RPMI8226 (cell line): ENCODE measurements at regions not wholly inside any gene's neighbourhood (a gene's known extent, or its start where the extent isn't known, plus 50 kb on each side); places are given as distances from the start of the nearest gene placed in this dataset.

Experiments
- DNase-seq: peaks from one replicate; pipeline ENCODE4 v3.0.0-alpha.2; 2015

- no peak for DNase-seq
Observed at GRCh38 chr1:58862728-58863385, 79.0 kb upstream of the JUN start.

DNA sequence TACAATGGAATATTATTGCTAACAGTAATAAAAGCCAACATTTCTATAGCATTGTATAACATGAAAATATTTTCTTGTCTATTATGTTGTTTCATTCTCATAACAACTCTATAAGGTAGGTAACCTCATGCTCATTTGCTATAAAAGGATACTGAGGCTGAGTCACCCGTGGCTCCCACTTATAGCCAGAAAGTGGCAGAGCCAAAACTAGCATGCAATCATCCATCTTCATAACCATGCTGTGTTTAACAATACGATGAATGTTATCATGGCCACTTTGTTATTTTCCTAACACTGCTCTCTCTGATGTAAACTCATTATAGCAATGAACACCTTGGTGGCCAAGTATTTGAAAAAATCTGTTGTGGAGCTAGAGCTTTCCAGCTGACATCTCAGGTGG lies 80.8 kb upstream of the JUN start:
- no peak for DNase-seq

- no peak for DNase-seq
Observed at GRCh38 chr1:58866578-58866977, 82.7 kb upstream of the JUN start.

DNA sequence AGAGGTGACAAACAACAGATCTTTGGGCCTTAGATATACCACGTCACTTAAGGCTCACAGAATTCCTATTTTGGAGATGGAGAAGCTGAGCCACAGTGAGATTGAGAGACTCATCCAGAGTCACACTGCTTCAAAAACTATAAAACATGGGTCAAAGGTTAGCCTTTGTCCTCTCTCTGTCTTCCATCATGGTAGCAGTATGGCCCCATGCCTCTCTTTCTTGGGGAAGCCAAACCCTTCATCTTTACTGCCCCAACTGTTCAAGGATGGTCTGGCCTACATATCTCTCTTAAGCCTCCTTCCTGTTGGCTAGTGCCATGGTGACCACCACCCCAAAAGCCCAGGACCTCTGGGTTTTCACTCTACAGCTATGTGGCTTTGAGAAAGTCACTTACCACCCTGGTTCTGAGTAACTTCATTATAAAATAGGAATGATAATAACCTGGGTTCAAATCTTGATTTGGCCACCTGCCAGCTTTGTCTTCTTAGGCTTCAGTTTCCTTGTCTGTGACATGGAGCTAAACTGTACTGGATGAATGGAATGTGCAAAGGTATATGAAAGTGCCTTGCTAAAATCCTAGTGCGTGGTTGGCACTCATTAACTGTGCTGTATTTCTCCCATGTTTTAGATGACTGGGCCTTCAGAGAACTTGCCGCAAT lies 85.9 kb upstream of the JUN start:
- DNase-seq = no peak

GRCh38 chr1:58870298-58870676 lies 86.4 kb upstream of the JUN start:
- peak; percentile 47 for DNase-seq

DNA sequence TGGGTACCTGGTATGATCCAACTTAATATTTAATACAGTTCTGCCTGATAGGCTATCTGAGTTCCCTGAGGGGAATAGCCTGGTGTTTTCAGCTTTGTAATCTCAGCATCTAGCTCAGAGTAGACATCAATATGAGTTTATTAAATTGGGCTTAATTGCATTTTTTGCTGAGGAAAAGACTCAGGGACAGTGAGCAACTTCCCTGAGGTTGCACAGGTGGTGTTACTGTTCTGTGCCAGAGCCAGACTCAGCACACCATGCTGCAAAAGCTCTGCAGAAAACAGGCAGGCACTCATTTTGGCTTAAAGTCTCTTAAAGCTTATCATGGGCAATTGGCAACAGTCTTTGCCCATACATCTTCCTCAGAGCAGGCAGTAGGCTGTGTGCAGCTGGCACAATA lies 90.5 kb upstream of the JUN start:
- peak; percentile 80 for DNase-seq

DNA sequence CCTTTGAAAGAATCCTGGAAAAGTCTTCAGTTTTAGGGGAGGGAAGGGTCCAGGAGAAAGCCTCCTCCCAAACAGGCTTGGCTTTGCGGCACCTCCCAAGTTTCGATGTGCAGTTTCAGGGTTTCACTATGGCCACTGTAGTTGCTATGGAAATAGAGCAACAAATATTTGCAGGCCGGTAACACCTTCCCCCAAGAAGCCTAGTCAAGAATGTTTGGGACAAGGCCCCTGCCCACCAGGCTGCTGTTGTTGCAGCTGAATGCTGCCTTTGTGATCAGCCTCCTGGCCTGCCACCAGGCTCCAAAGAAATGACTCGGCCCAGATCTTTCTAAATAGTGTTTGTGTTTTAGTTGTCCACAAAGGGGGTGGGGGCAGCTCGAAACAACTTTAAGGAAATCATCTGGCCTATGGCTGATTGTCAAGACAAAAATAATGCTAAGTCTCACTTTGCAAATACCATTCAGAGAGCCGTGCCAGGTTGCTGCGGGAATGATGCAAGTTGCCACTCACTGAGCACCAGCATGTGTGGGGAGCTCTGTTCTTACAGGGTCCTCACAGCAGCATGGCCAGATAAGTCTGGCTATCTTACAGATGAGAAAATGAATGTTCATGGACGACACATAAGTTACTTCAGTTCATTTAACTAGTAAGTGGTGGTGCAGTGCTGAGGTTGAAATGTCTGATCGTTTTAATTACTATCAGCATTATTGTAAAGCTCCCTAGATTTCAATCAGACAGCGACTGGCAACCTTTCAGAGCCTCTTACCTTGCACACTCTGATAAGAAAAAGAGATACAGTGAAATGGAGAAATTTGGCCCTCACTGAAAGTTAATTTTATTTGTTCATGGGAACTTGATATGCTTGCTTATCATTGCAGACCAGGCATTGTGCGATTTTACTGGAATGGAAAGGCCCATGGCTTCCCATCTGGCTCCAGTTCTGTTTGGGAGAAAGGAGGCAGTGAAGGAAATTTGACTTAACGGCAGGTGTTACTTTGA lies 91.2 kb upstream of the JUN start:
- peak; percentile 85 for DNase-seq

DNA sequence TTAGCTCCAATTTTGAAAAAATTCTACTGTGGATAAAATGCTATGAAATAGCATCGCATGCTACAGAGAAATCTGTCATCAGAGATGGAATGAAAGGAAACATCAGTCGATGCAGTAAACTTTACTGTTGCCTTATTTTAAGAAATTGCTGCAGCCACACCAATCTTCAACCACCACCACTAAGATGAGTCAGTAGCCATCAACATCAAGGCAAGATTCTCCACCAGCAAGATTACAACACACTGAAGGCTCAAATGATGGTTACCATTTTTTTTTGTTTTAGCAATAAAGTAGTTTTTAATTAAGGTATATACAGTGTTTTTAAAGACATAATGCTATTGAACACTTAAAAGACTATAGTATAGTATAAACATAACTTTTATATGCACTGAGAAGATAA lies 95.6 kb upstream of the JUN start:
- DNase-seq = no peak

DNA sequence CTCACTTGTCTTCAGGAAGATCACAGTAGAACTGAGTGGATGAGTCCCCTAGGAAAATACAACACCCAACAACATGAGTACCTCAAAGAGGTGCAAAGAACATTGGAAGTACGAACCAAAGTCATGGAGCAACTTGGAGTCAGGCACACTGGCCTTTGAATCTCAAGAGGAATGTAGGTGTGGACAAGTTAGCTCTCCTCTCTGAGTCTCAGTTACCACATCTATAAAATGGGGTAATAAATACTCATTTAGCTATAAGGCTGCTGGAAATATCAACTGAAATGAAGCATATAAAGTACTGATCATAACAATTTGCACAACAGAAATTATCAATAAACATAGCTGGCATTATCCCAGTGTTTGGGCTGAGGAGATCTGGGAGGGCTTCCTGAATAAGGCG lies 96.7 kb upstream of the JUN start:
- DNase-seq = no peak

DNA sequence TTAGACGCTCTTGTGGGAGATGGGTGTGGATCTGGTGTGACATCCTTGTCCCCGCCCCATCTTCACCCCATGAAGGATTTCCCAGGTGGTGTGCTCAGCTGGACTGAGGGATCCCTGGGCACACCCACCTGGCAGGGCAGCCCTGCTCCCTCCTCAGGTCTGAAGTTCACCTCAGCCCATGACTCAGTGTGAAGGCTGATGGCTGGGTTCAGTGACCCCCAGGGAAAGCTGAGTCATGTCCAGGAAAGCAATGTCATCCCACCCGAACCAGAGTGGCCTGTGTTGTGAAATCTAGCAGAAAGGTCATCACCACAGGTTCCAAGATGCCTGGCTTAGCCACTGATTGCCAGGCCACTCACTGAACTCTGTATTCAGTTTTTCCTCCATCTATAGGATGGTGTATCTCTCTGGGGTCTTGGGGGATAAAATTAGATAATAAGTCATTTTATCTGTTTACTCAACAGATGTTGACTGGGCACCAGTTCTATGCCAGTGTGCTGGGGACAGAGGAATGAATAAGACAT lies 97.7 kb upstream of the JUN start:
- no peak for DNase-seq

GRCh38 chr1:58882322-58882948 lies 98.6 kb upstream of the JUN start:
- DNase-seq = no peak

- peak; percentile 39 for DNase-seq
Observed at GRCh38 chr1:58883037-58883887, 99.4 kb upstream of the JUN start.

GRCh38 chr1:58883888-58884482 lies 100.1 kb upstream of the JUN start:
- DNase-seq = peak; percentile 27

DNA sequence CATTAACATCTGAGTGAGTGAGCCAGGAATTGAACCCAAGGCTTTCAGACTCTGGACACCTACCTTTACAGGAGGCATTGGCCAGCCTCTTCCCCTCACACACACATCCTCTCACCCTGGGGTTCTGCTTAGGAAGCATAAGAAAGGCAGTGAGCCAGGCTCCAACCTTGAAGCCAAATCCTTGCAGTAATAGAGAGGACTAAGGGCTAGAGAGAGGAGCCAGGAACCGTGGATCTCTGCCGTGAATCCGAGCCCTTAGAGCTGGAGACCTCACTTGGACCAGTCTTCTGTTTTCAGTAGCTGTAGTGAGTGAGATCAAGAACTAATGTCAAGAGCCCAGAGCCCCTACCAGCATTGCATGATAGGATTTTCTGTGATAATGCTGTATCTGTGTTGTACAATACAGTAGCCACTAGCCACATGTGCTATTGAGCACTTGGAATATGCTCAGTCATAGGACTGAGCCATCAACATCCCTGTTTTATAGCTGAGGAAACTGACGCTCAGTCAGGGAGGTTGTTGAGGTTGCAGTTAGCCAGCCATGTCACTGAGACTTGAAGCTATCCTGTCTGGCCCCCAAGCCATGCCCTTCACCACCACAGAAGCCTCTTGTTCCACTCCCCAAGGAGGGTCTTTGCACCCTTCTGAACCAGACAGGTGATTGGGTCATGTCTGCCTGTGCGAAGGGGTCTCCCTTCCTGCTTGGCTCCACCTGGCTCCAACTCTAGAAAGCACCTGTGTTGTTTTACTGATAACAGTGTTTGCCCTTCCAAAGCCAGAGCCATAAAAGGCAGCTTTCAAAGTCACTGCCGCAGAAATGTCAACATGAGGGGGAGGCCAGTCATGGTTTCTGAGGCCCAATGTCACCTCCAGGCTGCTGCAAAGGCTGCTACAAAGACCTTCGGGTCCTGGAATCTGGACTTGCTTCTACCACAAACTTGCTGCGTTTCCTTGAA lies 101.1 kb upstream of the JUN start:
- DNase-seq = no peak

- DNase-seq = no peak
Observed at GRCh38 chr1:58885998-58886397, 102.2 kb upstream of the JUN start.

DNA sequence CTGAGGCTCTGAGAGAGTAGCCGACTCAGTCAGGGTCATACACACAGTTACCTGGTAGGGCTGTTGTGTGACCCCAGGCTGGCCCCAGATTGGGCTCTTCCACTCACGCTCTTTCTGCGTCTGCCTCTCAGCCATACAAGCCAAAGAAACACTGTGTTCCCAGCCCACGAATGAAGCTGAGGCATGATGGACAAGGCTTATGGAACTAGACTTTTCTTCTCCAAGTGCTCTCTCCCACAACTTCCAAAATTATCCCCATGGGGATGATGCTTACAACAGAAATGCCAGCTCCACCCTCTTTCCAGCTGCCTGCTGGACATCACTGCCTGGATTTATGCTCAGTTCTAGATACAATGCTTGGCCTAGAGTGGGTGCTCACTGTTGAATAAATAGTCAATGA lies 102.8 kb upstream of the JUN start:
- no peak for DNase-seq

- DNase-seq = no peak
Observed at GRCh38 chr1:58887059-58887458, 103.2 kb upstream of the JUN start.

- DNase-seq = no peak
Observed at GRCh38 chr1:58888833-58889232, 105.0 kb upstream of the JUN start.

DNA sequence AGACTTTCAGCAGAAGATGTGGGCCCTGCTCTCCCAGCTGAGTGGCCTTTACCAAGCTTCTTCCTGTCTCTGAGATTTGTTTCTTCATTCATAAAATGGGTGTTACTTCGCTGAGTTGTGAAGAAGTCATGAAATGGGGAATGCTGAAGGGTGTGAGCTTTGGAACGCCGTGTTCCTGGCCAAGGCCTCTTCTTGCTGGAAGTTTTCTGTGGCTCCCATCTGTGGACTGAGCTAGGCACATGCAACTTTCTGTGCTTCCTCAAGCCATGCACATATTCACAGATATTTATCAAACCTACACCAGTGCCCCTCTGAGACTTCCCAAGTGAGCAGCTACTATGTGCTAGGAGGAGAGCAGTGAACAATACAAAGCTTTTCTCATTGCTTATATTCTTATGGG lies 106.3 kb upstream of the JUN start:
- no peak for DNase-seq

GRCh38 chr1:58890609-58891008 lies 106.8 kb upstream of the JUN start:
- no peak for DNase-seq
